Endodermal cell (in vitro differentiated cells): ENCODE measurements at regions not wholly inside any gene's neighbourhood (a gene's known extent, or its start where the extent isn't known, plus 50 kb on each side); places are given as distances from the start of the nearest gene placed in this dataset.

Experiments used
- DNase-seq: peaks from one replicate; pipeline ENCODE4 v3.0.0-alpha.2; 2017
- H3K27ac ChIP-seq: 2 replicates; pipeline ENCODE4 v1.5.1; 2013; ENCODE audit warnings: mild to moderate bottlenecking, low read depth, low read length, moderate library complexity
- H3K27me3 ChIP-seq: 2 replicates; pipeline ENCODE4 v1.6.1; 2013; ENCODE audit warnings: mild to moderate bottlenecking, low read length, moderate library complexity; ENCODE audit not compliant: insufficient read depth, control insufficient read depth, poor library complexity, severe bottlenecking
- H3K36me3 ChIP-seq: 2 replicates; pipeline ENCODE4 v1.7.0; 2013; ENCODE audit warnings: mild to moderate bottlenecking, low read length, moderate library complexity; ENCODE audit not compliant: control insufficient read depth, insufficient read depth
- H3K4me1 ChIP-seq: one replicate; pipeline ENCODE4 v1.7.0; 2013; ENCODE audit warnings: low read length; ENCODE audit not compliant: control insufficient read depth, insufficient read depth
- H3K4me3 ChIP-seq: 2 replicates; pipeline ENCODE4 v1.5.1; 2013; ENCODE audit warnings: mild to moderate bottlenecking, low read length, moderate library complexity
- H3K9ac ChIP-seq: 2 replicates; pipeline ENCODE4 v1.6.1; 2013; ENCODE audit warnings: mild to moderate bottlenecking, low read length, moderate library complexity; ENCODE audit not compliant: poor library complexity, severe bottlenecking; ENCODE audit errors: extremely low read depth
- H3K9me3 ChIP-seq: 2 replicates; pipeline ENCODE4 v1.6.1; 2013; ENCODE audit warnings: mild to moderate bottlenecking, low read length, moderate library complexity; ENCODE audit not compliant: control insufficient read depth
- H3K27ac Mint-ChIP-seq: 2 replicates; pipeline ENCODE4 v1.8.0; 2020; ENCODE audit warnings: mixed read lengths
- H3K27me3 Mint-ChIP-seq: 2 replicates; pipeline ENCODE4 v1.8.0; 2021; ENCODE audit warnings: mild to moderate bottlenecking, mixed read lengths; ENCODE audit not compliant: insufficient read depth
- H3K36me3 Mint-ChIP-seq: 2 replicates; pipeline ENCODE4 v1.8.0; 2020; ENCODE audit warnings: low read depth, mixed read lengths
- H3K4me1 Mint-ChIP-seq: 2 replicates; pipeline ENCODE4 v1.8.0; 2020; ENCODE audit warnings: mixed read lengths
- H3K4me3 Mint-ChIP-seq: 2 replicates; pipeline ENCODE4 v1.8.0; 2020; ENCODE audit warnings: mild to moderate bottlenecking, moderate library complexity, mixed read lengths
- H3K9me3 Mint-ChIP-seq: 2 replicates; pipeline ENCODE4 v1.8.0; 2020; ENCODE audit warnings: mild to moderate bottlenecking, mixed read lengths
- CTCF ChIP-seq: fragments of 200-600 bp; sonication (generic); conservative IDR thresholded peaks from 2 replicates; pipeline ENCODE4 v1.5.0; 2021; ENCODE audit warnings: antibody characterized with exemption, mild to moderate bottlenecking
- WGBS, 2 experiments: methylation state at CpG; one replicate each; pipeline versions ENCODE4 v1.1.5 to v1.1.7; 2013; ENCODE audit warnings: missing lambda C conversion rate in 2 of 2, mixed read lengths in 1 of 2; ENCODE audit not compliant: insufficient coverage in 1 of 2, insufficient read length in 1 of 2; 5-methylcytosine and 5-hydroxymethylcytosine counted together

GRCh38 chr9:99489060-99489413 is 267.0 kb downstream of the SEC61B start:
- H3K27ac Mint-ChIP-seq = no peak overlapping the region
- peaks cover 2% of the 10 kb centered on the region for H3K27me3 Mint-ChIP-seq

GRCh38 chr9:99490729-99491128 is 268.6 kb downstream of the SEC61B start:
- Histone ChIP-seq H3K9ac (no peak overlapping the region), H3K4me1 (peaks cover 11% of the 10 kb centered on the region), H3K4me3 (no peak overlapping the region), H3K9me3 (no peaks in the 10 kb centered on the region), H3K27ac (no peak overlapping the region), H3K27me3 (no peaks in the 10 kb centered on the region), H3K36me3 (no peaks in the 10 kb centered on the region)
- H3K27me3 Mint-ChIP-seq = peaks cover 2% of the 10 kb centered on the region
- H3K4me3 Mint-ChIP-seq = no peak overlapping the region
- H3K36me3 Mint-ChIP-seq = no peaks in the 10 kb centered on the region
- TF ChIP-seq CTCF = no peak
- DNase-seq = no peak
- 59 to 62% methylated on average over 3 of the region's 3 CpGs for WGBS, 2 experiments
- no peaks in the 10 kb centered on the region for H3K9me3 Mint-ChIP-seq
- H3K4me1 Mint-ChIP-seq = peaks cover 22% of the 10 kb centered on the region
- H3K27ac Mint-ChIP-seq = no peak overlapping the region

More at GRCh38 chr9:99489060-99489413, 267.0 kb downstream of the SEC61B start:
- no peak overlapping the region for H3K4me3 ChIP-seq
- H3K4me1 Mint-ChIP-seq = peaks cover 22% of the 10 kb centered on the region
- H3K9me3 Mint-ChIP-seq = peaks cover 2% of the 10 kb centered on the region
- H3K27me3 ChIP-seq = no peaks in the 10 kb centered on the region
- TF ChIP-seq CTCF = no peak
- no peak overlapping the region for H3K4me3 Mint-ChIP-seq
- DNase-seq = no peak
- no peak overlapping the region for H3K27ac ChIP-seq
- no peaks in the 10 kb centered on the region for H3K36me3 ChIP-seq
- no peaks in the 10 kb centered on the region for H3K36me3 Mint-ChIP-seq
- peaks cover 3% of the 10 kb centered on the region for H3K9me3 ChIP-seq
- no peak overlapping the region for H3K9ac ChIP-seq
- H3K4me1 ChIP-seq = peaks cover 11% of the 10 kb centered on the region

GRCh38 chr9:99491408-99492158 is 269.5 kb downstream of the SEC61B start:
- Mint-ChIP-seq H3K4me3 (no peak overlapping the region), H3K27ac (no peak overlapping the region), H3K27me3 (peaks cover 2% of the 10 kb centered on the region), H3K4me1 (peaks cover 22% of the 10 kb centered on the region), H3K36me3 (no peaks in the 10 kb centered on the region), H3K9me3 (no peaks in the 10 kb centered on the region)
- H3K27ac ChIP-seq = no peak overlapping the region
- DNase-seq = no peak
- no peak for TF ChIP-seq CTCF
- H3K4me1 ChIP-seq = peaks cover 11% of the 10 kb centered on the region
- no peak overlapping the region for H3K9ac ChIP-seq
- no peaks in the 10 kb centered on the region for H3K9me3 ChIP-seq
- WGBS, 2 experiments = 84 to 91% methylated on average over 5 to 10 of the region's 10 CpGs
- no peaks in the 10 kb centered on the region for H3K27me3 ChIP-seq
- no peak overlapping the region for H3K4me3 ChIP-seq
- no peaks in the 10 kb centered on the region for H3K36me3 ChIP-seq
